Body of pancreas (tissue), 4 donors: ENCODE measurements at regions not wholly inside any gene's neighbourhood (a gene's known extent, or its start where the extent isn't known, plus 50 kb on each side); places are given as distances from the start of the nearest gene placed in this dataset.

Experiments
- CTCF ChIP-seq, 7 experiments: fragments of 450-650 bp in 4 of 7; fragments of 200-600 bp in 3 of 7; sonication (generic) in 3 of 7; IDR thresholded peaks; one replicate each; pipeline ENCODE4 v1.5.1; 2016 to 2019; ENCODE audit warnings: antibody characterized with exemption in 7 of 7
- POLR2A ChIP-seq, 3 donors: fragments of 450-650 bp; IDR thresholded peaks; one replicate each; pipeline ENCODE4 v1.6.1; 2016; ENCODE audit warnings: antibody characterized with exemption in 3 of 3, mild to moderate bottlenecking in 2 of 3

- TF ChIP-seq CTCF (IDR thresholded peaks at IDR 0.05) (no peak), POLR2A (IDR thresholded peaks at IDR 0.05) (no peak)
Measured at GRCh38 chr10:18906636-18907035, 142.0 kb upstream of the MALRD1 start.
